ENCODE measurements at regions not wholly inside any gene's neighbourhood (a gene's known extent, or its start where the extent isn't known, plus 50 kb on each side); places are given as distances from the start of the nearest gene placed in this dataset.

- Histone ChIP-seq H3K23me2 (ENCODE audit: insufficient read length, low read depth, low read length, poor library complexity, severe bottlenecking) (no peaks in the 10 kb centered on the region), H3K18ac (ENCODE audit: insufficient read length, low read depth, low read length) (no peak overlapping the region), H4K8ac (replicated peaks; ENCODE audit: insufficient read length, low read depth, low read length) (no peak overlapping the region), H3K4me1 (ENCODE audit: insufficient read depth, low read length) (no peaks in the 10 kb centered on the region), H3K9ac (ENCODE audit: extremely low read depth, insufficient read length, low read length) (no peak overlapping the region), H3K56ac (ENCODE audit: insufficient read length, low read depth, low read length) (no peak overlapping the region), H4K5ac (ENCODE audit: insufficient read length, low read depth, low read length) (no peak overlapping the region), H2BK12ac (ENCODE audit: insufficient read length, low read depth, low read length) (no peak overlapping the region), H2BK120ac (ENCODE audit: low read depth, low read length, poor library complexity, severe bottlenecking) (no peak overlapping the region), H3K9me3 (ENCODE audit: control insufficient read depth, low read depth, low read length) (no peaks in the 10 kb centered on the region), H4K20me1 (ENCODE audit: control insufficient read depth, insufficient read depth, insufficient read length) (no peaks in the 10 kb centered on the region), H2AFZ (ENCODE audit: low read length) (no peak overlapping the region), H3K4me2 (ENCODE audit: insufficient read depth, insufficient read length, low read length) (no peak overlapping the region), H3K79me2 (ENCODE audit: insufficient read depth, low read length) (no peaks in the 10 kb centered on the region), H3K79me1 (ENCODE audit: insufficient read depth, low read depth, low read length, poor library complexity, severe bottlenecking) (no peaks in the 10 kb centered on the region), H3K27me3 (ENCODE audit: insufficient read depth, low read length) (no peaks in the 10 kb centered on the region), H3K14ac (ENCODE audit: insufficient read depth, low read length) (no peak overlapping the region), H2BK15ac (ENCODE audit: low read depth, low read length) (no peak overlapping the region), H3T11ph (ENCODE audit: low read length) (no peak overlapping the region), H2AK5ac (ENCODE audit: insufficient read length, low read length) (no peak overlapping the region), H4K91ac (ENCODE audit: insufficient read length, low read depth, low read length) (no peak overlapping the region), H3K4ac (ENCODE audit: low read depth, low read length) (no peak overlapping the region), H3K27ac (ENCODE audit: insufficient read length, low read depth, low read length) (no peak overlapping the region), H2BK20ac (ENCODE audit: low read depth, low read length, poor library complexity, severe bottlenecking) (no peak overlapping the region), H3K23ac (ENCODE audit: insufficient read length, low read depth, low read length) (no peak overlapping the region), H2BK5ac (ENCODE audit: insufficient read length, low read length) (no peak overlapping the region)
- no peak for DNase-seq
- Mint-ChIP-seq H3K4me1 (no peaks in the 10 kb centered on the region), H3K27me3 (ENCODE audit: low read depth) (no peaks in the 10 kb centered on the region), H3K4me3 (no peak overlapping the region), H3K9me3 (peaks cover 0 to 4% of the 10 kb centered on the region in 2 experiments; a peak in 1 of 5 replicates), H3K36me3 (ENCODE audit: insufficient read depth in 1 of 3, low read depth in 3 of 3) (no peaks in the 10 kb centered on the region), H3K27ac (no peak overlapping the region)
- no peak for TF ChIP-seq CTCF (conservative IDR thresholded peaks at IDR 0.05)
- no CpG with 5 or more reads among the region's 4 CpGs for WGBS (ENCODE audit: extremely low coverage, insufficient read length, low lambda C conversion rate)
These were observed 338.3 kb upstream of the ZEB2 start for GRCh38 chr2:144858211-144858610.
